ENCODE measurements at regions not wholly inside any gene's neighbourhood (a gene's known extent, or its start where the extent isn't known, plus 50 kb on each side); places are given as distances from the start of the nearest gene placed in this dataset.

DNA sequence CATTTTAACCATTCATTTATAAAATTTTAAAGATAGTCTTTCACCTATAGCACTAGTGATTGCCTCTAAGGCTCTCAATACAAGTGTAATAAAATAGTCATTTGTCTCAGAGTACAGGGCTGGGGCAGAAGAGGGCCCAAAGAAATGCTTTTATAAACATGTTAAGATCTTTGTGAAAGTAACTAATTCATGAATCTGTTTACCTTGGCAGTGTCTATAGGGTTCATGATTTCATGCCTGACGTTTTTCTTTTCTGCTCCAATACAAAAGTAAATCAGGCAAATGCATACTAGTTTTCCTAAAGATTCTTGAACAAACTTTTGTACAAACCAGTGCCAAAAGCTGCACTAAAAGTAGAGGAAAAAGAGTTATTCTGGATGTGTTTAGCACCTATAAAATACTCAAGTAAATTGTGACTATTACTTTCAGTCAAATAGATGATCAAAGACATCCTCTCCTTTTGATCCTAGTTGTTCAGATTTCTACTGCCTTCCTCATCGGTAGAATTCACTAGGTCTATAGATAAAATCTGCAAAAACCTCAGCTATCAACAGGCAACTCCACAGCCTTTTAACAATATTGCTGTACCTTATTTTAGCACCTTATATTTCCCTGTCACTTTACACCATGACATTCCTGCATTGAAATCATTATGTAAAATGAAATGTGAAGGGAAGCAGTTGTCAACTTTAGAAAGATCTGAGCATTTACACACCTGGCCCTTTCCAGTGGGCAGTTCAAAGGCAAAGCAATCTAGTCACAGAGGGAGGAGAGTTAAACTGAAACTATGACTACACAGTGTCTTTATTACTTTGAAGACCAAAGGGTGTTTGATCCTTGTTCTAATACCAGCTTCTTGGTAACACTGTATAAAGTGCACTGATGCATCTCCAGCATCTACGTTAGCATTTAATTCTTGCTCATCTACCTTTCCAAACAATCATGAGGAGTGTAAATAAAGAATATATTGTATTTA, 100.0 kb upstream of the MED13 start (continued):
- TF ChIP-seq, protein P1, sequence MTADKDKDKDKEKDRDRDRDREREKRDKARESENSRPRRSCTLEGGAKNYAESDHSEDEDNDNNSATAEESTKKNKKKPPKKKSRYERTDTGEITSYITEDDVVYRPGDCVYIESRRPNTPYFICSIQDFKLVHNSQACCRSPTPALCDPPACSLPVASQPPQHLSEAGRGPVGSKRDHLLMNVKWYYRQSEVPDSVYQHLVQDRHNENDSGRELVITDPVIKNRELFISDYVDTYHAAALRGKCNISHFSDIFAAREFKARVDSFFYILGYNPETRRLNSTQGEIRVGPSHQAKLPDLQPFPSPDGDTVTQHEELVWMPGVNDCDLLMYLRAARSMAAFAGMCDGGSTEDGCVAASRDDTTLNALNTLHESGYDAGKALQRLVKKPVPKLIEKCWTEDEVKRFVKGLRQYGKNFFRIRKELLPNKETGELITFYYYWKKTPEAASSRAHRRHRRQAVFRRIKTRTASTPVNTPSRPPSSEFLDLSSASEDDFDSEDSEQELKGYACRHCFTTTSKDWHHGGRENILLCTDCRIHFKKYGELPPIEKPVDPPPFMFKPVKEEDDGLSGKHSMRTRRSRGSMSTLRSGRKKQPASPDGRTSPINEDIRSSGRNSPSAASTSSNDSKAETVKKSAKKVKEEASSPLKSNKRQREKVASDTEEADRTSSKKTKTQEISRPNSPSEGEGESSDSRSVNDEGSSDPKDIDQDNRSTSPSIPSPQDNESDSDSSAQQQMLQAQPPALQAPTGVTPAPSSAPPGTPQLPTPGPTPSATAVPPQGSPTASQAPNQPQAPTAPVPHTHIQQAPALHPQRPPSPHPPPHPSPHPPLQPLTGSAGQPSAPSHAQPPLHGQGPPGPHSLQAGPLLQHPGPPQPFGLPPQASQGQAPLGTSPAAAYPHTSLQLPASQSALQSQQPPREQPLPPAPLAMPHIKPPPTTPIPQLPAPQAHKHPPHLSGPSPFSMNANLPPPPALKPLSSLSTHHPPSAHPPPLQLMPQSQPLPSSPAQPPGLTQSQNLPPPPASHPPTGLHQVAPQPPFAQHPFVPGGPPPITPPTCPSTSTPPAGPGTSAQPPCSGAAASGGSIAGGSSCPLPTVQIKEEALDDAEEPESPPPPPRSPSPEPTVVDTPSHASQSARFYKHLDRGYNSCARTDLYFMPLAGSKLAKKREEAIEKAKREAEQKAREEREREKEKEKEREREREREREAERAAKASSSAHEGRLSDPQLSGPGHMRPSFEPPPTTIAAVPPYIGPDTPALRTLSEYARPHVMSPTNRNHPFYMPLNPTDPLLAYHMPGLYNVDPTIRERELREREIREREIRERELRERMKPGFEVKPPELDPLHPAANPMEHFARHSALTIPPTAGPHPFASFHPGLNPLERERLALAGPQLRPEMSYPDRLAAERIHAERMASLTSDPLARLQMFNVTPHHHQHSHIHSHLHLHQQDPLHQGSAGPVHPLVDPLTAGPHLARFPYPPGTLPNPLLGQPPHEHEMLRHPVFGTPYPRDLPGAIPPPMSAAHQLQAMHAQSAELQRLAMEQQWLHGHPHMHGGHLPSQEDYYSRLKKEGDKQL (CRISPR knock-in tag; IDR thresholded peaks at IDR 0.05; ENCODE audit: low read depth): peak; percentile 33; the same call in 1 of the 2 replicates
- peak; percentile 57 for TF ChIP-seq TCF7L2 (IDR thresholded peaks at IDR 0.05; ENCODE audit: low read depth, low read length)
- TF ChIP-seq, protein P2, sequence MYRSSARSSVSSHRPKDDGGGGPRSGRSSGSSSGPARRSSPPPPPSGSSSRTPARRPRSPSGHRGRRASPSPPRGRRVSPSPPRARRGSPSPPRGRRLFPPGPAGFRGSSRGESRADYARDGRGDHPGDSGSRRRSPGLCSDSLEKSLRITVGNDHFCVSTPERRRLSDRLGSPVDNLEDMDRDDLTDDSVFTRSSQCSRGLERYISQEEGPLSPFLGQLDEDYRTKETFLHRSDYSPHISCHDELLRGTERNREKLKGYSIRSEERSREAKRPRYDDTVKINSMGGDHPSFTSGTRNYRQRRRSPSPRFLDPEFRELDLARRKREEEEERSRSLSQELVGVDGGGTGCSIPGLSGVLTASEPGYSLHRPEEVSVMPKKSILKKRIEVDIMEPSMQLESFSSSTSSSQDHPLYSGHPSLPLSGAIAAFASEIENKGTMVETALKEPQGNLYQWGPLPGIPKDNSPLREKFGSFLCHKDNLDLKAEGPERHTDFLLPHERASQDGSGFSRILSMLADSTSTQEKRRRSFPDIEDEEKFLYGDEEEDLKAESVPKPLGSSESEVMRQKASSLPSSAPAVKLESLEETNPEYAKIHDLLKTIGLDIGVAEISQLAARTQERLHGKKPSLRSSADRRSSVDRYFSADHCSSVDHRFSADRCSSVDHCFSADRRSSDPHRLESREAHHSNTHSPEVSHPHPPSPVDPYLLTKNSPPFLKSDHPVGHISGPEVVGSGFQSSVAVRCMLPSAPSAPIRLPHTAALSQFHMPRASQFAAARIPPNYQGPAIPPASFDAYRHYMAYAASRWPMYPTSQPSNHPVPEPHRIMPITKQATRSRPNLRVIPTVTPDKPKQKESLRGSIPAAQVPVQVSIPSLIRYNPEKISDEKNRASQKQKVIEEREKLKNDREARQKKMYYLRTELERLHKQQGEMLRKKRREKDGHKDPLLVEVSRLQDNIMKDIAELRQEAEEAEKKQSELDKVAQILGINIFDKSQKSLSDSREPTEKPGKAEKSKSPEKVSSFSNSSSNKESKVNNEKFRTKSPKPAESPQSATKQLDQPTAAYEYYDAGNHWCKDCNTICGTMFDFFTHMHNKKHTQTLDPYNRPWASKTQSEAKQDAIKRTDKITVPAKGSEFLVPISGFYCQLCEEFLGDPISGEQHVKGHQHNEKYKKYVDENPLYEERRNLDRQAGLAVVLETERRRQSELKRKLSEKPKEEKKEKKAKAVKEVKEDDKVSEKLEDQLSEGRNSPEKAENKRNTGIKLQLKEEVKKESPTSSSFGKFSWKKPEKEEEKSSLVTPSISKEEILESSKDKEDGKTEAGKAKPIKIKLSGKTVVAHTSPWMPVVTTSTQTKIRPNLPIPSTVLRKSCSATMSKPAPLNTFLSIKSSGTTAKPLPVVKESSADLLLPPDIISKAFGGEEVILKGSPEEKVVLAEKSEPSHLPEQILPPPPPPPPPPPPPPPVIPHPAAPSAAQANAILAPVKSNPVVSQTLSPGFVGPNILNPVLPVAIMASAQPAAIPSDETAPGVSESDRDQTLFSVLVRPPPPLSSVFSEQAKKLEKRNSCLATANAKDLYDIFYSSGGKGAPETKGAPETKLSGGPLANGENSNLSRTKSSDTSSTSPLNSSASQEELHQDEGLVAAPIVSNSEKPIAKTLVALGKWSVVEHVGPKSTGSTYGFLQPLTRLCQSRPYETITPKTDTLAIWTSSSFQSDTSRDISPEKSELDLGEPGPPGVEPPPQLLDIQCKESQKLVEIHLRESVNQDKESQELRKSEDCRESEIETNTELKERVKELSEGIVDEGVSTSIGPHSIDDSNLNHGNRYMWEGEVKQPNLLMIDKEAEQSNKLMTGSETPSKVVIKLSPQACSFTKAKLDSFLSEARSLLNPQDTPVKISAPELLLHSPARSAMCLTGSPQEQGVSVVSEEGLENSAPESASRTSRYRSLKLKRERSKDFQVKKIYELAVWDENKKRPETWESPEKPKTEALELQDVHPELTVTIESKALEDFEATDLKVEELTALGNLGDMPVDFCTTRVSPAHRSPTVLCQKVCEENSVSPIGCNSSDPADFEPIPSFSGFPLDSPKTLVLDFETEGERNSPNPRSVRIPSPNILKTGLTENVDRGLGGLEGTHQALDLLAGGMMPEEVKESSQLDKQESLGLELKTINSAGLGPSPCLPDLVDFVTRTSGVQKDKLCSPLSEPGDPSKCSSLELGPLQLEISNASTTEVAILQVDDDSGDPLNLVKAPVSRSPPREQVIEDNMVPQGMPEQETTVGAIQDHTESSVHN (CRISPR knock-in tag; IDR thresholded peaks at IDR 0.05): no peak
- TF ChIP-seq CEBPG (CRISPR knock-in tag; IDR thresholded peaks at IDR 0.05): 0 out of 2 replicates have a peak, but pooled peaks have one; percentile 9
- no peak for TF ChIP-seq KMT2B (CRISPR knock-in tag; IDR thresholded peaks at IDR 0.05)
- no peak for TF ChIP-seq GFI1 (CRISPR knock-in tag; IDR thresholded peaks at IDR 0.05; ENCODE audit: borderline replicate concordance)
- no peak for TF ChIP-seq SOX13 (IDR thresholded peaks at IDR 0.05)
- 0 out of 4 replicates have a peak, but pooled peaks of 1 of the 2 experiments have one; percentile 18 for TF ChIP-seq SOX13 (CRISPR knock-in tag; conservative IDR thresholded peaks at IDR 0.05 in 1 of 2, IDR thresholded peaks at IDR 0.05 in 1 of 2)
- TF ChIP-seq PPARG (CRISPR knock-in tag; conservative IDR thresholded peaks at IDR 0.05): peak; percentile 68; the same call in 1 of the 2 replicates
- TF ChIP-seq, protein P3, sequence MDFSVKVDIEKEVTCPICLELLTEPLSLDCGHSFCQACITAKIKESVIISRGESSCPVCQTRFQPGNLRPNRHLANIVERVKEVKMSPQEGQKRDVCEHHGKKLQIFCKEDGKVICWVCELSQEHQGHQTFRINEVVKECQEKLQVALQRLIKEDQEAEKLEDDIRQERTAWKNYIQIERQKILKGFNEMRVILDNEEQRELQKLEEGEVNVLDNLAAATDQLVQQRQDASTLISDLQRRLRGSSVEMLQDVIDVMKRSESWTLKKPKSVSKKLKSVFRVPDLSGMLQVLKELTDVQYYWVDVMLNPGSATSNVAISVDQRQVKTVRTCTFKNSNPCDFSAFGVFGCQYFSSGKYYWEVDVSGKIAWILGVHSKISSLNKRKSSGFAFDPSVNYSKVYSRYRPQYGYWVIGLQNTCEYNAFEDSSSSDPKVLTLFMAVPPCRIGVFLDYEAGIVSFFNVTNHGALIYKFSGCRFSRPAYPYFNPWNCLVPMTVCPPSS (IDR thresholded peaks at IDR 0.05): no peak

All from HepG2 (cell line).